HG03432 (cell line): ENCODE measurements at regions not wholly inside any gene's neighbourhood (a gene's known extent, or its start where the extent isn't known, plus 50 kb on each side); places are given as distances from the start of the nearest gene placed in this dataset.
"Not testable (repeated sequence)": the region's sequence is repeated elsewhere in the genome, so short reads cannot be mapped to it uniquely, and the experiment has no call there.

ENCODE experiments used
- ATAC-seq: cut with Tn5 transposase; IDR thresholded peaks from one replicate; pipeline ENCODE4 v1.9.1; 2021; ENCODE audit warnings: mild to moderate bottlenecking, moderate library complexity; ENCODE audit not compliant: unreplicated experiment

GRCh38 chr5:71817891-71818290 lies 98.8 kb downstream of the CARTPT start:
- ATAC-seq: no peak

GRCh38 chr5:71821029-71821428 lies 102.0 kb downstream of the CARTPT start:
- no peak for ATAC-seq

- ATAC-seq: not testable (repeated sequence)
These were observed 103.0 kb downstream of the CARTPT start for GRCh38 chr5:71822065-71822464.

DNA sequence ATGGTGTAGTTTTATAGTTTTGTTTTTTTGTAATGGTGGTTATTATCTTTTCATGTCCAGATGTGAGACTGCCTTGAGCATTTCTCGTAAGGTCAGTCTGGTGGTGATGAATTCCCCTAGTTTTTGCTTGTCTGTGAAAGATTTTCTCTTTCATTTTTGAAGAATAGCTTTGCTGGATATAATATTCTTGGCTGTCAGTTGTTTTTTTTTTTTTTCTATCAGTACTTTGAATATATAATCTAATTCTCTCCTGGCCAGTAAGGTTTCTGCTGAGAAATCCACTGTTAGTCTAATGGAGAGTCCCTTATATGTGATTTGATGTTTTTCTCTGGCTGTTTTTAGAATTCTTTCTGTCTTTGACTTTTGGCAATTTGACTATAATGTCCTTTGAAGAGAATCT lies 106.9 kb downstream of the CARTPT start:
- no peak for ATAC-seq

GRCh38 chr5:71828291-71829040 lies 109.4 kb downstream of the CARTPT start:
- ATAC-seq: no peak

DNA sequence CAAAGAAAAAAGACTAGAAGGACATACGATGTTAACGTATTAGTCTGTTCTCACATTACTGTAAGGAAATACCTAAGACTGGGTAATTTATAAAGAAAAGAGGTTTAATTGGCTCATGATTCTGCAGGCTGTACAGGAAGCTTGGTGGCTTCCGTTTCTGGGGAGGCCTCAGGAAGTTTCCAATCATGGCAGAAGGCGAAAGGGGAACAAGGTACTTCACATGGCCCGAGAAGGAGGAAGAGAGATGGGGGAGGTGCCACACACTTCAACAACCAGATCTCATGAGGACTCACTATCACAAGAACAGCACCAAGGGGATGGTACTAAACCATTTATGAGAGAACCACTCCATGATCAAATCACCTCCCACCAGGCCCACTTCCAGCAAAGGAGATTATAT lies 110.1 kb downstream of the CARTPT start:
- ATAC-seq: no peak

GRCh38 chr5:71830681-71831539 lies 111.8 kb downstream of the CARTPT start:
- no peak for ATAC-seq

GRCh38 chr5:71832812-71833715 lies 114.0 kb downstream of the CARTPT start:
- ATAC-seq: no peak

GRCh38 chr5:71834601-71835000 lies 115.5 kb downstream of the CARTPT start:
- no peak for ATAC-seq

- no peak for ATAC-seq
These were observed 117.0 kb downstream of the CARTPT start for GRCh38 chr5:71836084-71836483.

DNA sequence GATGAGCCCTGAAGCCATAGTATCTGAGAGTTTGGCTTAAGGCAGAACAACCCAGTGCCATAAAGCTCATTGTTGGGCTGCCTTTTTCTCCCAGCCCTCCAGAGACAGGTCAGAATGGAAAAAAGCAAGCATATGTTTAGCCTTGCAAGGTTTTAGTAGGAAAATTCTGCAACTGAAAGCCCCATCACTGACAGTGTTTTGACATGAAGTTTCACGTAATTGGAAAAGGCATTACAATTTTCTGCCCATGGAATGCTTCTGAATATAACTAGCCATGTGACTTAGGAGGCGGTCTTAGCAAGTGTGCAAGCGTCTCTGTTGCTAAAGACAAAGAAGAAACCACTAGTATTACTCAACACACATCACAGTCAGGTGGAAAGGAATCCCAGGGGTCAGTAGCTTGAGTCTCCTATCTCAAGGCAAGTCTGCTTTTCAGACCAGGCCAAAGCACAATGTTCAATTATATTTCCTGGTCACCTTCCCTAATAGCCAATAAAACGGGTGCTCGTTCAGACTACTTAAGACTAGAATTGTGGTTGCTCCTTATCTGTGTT lies 117.6 kb downstream of the CARTPT start:
- ATAC-seq: no peak

DNA sequence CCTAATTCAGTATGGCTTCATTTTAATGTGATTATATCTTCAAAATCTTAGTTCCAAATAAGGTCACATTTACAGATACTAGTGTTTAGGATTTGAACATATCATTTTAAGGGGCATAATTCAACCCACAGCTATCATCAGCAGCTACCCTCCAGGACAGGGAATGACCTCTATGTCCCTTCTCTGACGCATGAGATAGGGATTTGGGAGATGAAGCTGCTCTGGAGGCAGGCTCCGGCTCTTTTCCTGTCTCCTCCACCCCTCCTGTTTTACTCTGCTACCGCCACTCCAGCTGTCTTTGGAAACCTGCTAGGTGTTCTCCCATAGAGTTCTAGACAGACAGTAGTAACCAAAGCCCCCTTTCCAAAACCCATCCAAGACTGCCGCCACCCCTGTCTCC lies 119.2 kb downstream of the CARTPT start:
- ATAC-seq: no peak

- no peak for ATAC-seq
These were observed 120.2 kb downstream of the CARTPT start for GRCh38 chr5:71839096-71839884.

DNA sequence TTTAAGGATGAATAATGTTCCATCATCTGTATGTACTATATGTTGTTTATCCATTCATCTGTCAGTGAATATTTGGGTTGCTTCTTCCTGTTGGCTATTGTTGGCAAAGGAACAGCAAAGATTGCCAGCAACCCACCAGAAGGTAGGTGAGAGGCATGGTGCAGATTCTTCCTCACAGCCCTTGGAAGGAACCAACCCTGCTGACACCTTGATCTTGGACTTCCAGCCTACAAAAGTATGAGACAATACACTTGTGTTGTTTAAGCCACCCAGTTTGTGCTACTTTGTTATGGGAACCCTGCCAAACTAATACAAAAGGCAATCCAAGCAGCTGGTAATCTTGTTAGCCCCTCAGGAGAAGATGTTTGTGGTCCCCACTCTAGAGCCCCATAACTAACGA lies 122.0 kb downstream of the CARTPT start:
- no peak for ATAC-seq

GRCh38 chr5:71843111-71843510 lies 124.0 kb downstream of the CARTPT start:
- no peak for ATAC-seq

DNA sequence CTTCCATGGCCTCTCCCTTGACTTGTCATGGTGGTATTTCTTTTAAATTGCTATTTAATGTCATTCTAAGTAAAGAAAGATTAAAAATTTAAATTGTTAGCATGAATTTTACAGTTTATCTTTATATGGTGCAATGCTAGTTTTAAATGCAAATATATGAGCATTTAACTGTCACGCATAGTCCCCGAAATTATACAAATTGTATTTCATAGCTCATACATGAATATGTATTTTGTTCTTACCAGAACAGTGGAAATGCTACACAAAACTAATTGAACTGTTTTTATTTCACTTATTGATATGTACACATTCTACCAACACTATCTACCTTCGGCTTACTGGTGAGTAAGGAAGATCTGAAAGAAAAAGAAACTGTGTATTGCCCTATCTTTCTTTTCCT lies 125.8 kb downstream of the CARTPT start:
- no peak for ATAC-seq

DNA sequence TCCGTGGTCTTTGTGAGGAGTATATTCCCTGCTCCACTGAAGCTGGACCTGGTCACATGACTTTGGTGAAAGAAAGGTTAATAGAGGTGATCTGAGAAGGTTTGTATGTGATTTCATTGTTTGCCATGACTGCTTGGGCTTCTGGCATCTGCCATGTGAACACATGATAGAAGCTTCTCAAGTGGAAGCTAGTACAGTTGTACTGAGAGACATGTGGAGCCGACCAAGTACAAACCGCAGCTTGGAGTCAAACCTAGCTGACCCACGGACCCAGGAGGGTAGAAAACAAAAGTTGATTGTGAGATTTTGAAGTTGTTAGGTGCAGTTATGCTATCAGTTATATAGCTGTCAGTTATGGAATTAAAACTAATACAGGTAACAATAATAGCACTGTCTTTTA lies 140.4 kb downstream of the CARTPT start:
- ATAC-seq: no peak

DNA sequence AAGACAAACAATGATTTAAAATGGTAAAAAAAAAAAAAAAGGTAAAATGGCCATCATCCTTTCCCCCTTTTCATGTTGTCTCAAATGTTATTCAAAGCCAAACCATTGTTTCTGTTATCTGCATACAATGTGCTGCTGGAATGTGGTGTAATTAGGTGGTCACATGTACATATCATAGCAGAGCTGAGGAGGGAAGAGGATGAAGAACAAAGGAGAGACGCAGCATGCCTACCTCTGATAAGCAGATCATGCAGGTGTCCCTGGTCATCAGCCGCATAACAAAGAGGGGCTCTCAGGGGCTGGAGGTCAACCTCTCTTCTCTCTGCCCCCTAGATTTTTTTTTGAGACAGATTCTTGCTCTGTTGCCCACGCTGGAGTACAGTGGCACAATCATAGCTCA lies 141.0 kb downstream of the CARTPT start:
- no peak for ATAC-seq

- ATAC-seq: no peak
These were observed 142.6 kb downstream of the CARTPT start for GRCh38 chr5:71861682-71862081.

GRCh38 chr5:71862087-71862486 lies 143.0 kb downstream of the CARTPT start:
- no peak for ATAC-seq
